GM19438 (cell line): ENCODE measurements at regions not wholly inside any gene's neighbourhood (a gene's known extent, or its start where the extent isn't known, plus 50 kb on each side); places are given as distances from the start of the nearest gene placed in this dataset.

ENCODE experiments used
- ATAC-seq: cut with Tn5 transposase; IDR thresholded peaks from one replicate; pipeline ENCODE4 v1.9.1; 2021; ENCODE audit warnings: low read depth; ENCODE audit not compliant: unreplicated experiment

DNA sequence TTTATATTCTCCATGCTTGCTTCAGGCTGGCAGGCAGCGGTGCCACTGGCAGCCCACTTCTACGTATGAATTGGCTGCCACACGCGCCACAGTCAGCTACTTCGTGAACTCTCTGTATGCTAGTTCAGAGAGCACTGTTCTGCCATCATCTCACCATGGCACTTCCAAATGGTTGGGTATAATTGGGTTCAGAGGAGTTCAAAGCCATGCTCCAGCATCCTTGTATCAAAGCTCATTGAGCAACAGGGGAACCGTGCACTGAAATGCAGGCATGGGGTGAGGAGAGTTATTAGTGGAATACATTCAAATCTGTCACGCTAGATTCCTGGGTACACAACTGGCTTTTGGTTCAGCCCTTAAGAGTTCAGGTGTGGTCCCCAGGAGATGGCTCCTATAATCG lies 519.9 kb upstream of the NOX3 start:
- ATAC-seq = no peak

DNA sequence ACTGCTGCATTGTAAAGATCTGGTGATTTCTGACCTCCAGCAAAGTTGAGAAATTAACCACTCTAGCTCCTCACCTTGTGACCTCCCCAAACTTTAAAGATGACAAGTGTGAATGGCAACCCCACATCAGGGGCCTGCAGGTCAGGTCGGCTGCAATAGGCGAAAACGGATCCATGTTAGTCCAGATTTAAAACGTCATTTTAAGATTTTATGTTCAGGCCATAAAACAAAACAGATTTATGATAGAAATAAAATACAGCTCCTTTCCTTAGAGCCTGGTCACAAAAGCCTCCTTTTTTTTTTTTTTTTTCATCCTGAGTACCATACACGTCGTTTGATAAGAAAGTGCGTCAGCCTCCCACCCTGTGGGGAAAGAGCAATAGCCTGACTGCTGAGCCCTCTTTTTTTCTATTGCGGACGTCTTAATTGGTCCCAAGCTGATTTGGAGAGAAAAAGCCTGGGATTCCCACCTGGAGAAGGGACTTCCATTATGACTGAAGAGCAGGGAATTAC lies 519.2 kb upstream of the NOX3 start:
- no peak for ATAC-seq

DNA sequence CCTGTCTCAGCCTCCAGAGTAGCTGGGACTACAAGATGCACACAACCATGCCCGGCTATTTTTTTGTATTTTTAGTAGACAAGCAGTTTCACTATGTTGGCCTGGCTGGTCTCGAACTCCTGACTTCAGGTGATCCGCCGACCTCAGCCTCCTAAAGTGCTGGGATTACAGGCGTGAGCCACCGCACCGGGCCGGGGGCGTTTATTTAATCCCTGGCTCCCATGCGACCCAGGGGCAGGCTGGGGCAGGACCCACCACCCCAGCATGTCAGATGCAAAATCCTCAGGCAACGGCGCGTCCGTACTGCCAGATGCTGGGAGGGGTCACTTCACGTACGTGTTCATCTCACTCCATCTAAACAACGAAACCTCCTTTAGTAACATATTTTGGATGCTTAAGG lies 518.7 kb upstream of the NOX3 start:
- ATAC-seq = no peak

DNA sequence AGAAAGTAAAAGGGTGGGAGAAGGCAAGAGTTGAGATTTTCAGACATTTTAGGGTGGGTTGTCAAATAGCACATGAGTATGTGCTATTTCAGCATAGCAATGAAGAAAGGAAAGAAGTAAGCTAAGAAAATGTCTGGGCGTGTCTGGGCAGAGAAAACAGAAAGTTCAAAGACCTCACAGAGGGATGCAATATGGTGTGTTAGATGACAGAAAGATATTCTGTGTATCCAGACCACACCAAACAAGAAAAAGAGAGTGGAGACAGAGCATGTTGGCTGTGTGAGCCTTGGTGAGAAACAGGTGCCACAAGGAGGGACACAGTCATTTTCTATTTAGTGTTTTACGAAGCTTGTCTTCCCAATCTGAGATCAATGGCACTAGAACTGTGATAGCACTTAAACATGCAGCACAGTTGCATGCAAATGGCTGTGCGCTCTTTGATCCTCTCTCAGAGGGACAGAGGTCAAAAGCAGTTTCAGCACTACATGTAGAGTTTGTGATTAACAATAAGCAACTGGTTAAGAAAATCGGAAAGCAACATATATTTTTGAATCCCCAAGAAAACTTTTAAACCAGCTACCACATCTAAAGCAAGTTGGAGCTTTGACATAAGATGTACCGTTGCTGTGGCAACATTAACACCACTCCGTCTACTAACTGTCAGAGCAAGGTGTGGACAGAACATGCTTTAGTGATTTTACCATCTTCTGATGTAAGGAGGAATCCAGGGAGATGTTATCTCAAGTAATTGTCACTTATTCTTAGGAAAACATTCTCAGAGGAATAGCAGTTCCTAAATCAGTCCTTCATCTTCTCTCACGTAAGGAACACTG lies 515.5 kb upstream of the NOX3 start:
- ATAC-seq = no peak

DNA sequence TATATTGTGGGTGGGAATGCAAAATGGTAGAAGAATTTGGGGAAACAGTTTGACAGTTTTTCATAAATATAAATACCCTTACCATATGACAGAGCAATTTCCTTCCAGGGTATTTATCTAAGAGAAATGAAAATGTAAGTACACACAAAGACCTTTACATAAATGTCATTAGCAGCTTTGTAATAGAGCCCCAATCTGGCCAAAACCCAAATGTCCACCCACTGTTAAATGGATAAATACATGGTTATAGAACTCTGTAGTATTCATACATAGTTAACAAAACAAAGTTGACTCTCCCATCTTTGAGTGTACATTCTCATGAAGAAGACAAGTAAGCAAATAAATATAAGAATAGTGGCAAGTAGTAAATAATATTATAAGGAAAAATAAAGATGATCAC lies 514.8 kb upstream of the NOX3 start:
- no peak for ATAC-seq

DNA sequence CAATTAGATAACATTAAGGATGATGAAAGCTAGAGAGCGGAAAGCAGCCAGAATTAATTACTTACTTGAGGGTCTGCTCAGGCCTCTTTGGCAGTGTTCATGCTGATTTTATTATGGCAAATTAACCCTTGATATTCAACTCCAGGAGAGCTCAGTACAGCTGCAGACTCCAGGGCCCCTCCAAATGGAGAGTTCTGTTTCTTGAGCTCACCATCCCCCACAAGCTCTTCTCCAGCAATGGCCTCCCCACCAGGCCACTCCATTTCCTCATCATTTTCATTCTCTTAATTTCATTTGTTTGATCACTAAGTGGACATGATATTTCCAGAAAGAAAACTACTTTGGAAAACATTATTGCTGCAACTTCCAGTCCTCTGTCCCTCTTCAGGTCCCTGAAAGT lies 513.3 kb upstream of the NOX3 start:
- ATAC-seq = no peak

DNA sequence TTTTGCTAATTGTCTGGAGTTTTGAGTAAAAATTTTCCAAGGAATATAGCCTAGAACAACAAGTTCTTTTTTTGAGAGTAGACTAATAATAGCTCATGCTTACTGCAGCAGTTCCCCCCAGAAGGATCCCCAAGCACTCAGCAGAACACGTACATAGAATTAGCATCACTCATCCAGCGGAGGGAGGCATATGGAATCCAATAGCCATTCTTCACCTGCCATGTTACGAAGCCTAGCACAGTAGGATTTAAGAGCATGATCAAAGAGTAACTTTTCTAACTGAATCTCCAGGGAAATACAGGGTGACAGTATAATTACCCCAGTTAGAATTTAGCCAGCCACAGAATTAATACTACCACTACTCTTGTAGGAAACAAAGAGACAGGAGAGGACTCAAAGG lies 511.7 kb upstream of the NOX3 start:
- no peak for ATAC-seq

DNA sequence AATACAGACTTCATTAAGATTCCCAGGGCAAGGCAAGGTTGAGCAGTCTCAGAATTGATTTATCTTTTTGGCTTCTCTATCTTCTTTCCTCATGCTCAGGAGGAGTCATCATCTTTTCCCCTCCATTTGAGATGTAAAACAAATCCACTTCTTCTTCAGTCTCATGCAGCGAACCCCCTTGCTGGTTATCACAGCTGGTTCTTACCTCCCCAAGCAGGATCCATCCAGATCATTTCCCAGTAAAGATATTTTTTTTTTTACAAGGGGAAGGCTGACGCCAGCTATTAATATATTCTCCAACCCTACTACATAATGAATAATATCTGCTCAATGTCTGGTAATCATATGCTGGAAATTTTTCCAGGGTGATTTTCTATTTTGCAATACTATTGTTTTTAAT lies 508.9 kb upstream of the NOX3 start:
- ATAC-seq = no peak

DNA sequence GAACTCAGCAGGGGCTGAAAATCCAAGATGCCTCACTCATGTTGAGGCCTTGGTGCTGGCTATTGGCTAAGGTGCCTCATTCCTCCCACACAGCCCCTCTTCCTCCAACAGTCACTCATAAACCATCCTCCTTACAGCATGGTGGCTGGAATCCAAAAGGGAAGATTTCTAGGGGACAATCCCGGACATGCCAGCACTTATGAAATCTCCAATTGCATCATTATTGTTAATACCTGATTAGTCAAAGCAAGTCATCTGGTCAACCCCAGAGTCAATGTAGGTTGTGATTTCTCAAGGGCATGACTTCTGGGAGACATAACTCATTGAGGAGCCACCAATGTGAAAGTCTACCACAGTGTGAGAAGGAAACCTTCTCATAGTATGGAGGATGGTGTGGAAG lies 506.6 kb upstream of the NOX3 start:
- ATAC-seq = no peak

DNA sequence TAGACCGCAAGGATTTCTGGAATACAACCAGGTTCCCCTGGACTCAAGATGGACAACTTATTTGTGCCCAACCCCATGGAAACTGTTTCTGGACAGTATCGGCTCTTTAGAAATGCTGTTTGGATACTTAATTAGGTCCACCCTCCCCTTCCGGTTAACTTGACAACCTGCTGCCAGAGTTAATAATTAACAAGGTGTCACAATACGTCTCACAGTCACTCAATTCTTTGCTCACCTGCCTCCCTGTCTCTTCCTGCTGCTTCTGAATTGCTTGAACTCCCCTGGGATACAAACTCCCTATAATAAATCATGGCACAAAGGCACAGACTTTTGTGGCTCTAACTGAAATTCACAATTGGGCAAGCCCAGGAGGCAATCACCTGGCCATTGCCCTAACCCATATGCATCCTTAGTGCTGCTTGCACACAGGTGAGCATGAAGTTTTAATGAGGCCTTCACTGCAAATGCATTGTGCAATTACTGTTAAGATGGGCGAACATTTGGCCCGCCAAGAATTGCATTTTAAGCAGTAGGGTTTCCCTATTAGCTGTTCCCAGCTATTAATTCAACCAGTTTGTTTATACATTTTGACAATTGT lies 504.4 kb upstream of the NOX3 start:
- no peak for ATAC-seq

DNA sequence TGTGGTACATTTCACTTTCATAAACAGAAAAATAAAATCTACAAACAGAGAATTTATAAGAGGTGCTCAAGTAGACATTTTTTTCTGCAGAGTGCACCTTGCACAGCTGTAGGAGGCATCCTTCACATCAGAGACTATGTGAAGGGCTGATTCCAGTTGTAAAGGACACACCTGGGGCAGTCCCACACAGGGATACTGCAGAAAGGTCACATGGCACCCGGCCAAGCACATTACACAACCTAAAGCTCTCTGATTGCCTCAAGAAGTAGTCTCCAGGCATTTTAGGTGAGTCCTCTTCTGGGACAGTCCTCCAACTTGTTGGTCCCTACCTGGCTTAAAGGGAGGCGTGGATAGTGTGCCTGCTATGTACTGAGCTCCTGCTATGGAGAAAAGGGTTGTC lies 502.9 kb upstream of the NOX3 start:
- no peak for ATAC-seq

DNA sequence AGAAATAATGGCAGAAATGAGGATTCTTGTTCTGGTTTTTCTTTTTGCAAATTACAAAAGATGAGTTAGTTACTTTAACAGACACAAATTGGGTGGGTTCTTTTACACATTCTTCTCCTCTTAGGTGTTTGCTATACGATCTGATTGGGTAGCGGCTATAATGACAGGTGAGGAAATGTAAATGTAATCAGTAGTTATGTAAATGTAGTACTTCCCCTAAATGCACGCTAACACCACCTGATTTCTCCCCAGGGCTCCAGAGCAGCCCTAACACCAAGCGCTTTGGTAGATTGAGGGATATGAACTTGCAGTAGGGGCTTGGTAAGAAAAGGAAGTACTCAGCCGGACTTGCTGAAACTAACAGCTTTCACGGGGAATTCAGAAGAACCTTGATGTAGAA lies 499.4 kb upstream of the NOX3 start:
- ATAC-seq = no peak

DNA sequence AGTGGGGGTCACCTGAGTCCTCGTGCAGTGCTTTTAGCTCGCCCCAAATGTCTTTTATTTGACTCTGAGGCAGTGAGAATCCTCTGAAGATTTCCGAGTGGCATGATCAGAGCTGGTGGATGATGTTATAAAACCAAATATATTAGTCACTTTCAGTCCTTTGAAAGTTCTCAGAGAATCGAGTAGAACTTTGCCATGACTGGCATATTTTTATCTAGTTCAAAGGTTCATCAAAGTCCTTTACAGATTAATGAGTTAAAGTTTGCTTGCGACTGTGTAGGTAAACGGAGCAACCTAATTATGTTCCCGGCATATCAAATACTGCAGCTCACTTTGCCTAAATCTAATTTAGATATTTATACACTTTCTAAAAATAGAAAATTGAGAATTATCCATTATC lies 498.5 kb upstream of the NOX3 start:
- no peak for ATAC-seq

DNA sequence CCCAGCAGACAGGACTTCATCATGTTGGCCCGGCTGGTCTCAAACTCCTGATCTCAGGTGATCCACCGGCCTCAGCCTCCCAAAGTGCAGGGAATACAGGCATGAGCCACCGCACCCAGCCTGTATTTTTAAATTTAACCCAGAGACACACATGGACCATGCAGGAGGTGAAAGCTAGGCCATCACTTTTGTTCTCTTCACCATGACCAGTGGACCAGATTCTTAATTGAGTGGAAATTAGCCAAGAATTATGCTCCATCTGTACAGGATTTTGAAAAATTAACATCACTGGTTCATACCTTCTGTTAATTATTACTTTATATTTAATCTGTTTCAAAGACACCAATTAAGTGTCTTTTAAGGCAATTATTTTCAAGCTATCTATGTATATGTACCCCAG lies 493.6 kb upstream of the NOX3 start:
- no peak for ATAC-seq

DNA sequence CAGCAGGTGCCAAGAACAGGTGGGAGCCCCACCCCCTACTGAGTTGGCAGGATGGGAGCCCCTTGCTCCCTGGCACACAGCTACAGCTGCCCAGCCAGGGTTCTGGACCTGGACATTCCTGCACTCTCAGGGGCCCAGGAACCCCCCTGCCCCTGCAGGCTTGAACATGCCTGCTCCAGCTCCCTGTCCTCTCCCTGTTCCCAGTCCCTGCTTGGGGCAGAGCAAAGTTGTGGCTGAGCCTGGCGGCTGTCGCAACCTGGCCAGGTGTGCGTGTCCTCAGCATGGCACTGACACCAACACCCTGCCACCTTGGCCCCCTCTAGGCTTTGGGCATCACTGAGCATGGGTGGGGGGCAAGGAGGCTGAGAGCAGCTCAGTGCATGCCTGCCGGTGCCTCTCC lies 491.2 kb upstream of the NOX3 start:
- ATAC-seq = no peak

DNA sequence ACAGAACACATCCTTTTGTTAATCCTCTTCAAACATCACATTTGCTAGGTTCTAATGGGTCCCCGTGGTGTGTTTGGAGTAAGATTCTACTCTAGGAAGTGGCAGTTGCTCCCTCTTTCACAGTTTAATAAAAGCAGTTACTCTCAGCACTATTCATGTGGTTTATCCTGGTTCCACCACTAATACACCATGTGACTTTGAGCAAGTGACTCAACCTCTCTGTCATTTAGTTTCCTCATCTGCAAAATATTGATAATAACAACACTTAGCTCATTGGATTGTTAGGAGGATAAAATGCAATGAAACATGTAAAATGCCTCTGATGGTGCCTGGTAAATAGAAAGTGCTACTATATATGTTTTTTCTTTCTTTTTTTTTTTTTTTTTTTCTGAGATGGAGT lies 488.0 kb upstream of the NOX3 start:
- no peak for ATAC-seq

DNA sequence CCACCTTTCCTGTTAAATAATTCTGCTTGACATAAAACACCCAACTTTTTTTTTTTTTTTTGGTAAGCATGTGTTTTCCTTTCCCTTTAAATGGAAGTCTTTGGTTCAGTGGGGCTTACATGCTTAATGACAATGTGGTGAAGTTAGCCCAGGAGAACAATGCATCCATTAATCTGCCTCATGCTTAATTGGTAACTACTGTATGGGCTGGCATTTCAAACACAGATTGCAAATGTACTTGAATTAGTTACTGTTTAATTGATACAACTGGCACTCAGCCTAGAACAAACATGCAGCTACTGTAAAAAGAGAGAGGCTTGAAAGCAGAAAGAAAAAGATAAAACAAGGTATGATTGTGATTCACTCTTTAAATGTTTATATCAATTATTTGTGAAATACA lies 483.6 kb upstream of the NOX3 start:
- no peak for ATAC-seq

DNA sequence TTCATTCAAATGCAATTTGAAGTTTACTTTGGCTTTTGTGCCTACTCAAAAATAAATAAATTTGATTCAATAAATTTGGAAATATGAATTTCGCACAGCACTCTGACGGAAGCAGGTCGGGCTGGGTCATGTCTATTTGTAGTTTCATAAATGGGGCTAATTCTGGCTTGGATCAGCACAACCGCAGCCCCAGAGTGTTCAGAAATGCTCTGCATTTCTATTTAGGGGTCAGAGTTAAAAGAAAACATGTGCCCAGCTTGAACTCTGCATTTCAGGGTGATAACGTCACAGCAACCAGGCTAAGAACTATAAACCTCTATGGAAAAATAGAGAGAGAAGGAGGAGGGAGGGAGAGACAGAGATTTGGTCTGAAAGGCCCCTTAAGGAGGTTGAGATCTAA lies 480.9 kb upstream of the NOX3 start:
- no peak for ATAC-seq

DNA sequence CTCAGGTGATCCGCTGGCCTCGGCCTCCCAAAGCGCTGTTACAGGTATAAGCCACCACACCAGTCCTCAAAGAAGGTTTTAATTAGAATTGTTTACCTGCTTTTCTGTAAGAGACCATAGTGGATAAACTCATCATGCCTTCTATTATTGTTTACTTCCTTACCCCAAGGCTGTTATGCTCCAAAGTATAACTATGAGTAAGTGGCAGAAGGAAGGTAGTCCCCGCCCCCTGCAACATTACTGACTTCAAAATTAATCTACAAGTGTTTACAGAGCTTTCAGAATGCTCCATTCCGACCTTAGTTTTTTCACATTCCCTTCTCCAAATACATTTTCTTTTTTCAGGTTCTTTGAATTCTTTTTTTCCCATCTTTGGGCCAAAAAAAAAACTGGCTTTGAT lies 480.5 kb upstream of the NOX3 start:
- no peak for ATAC-seq

DNA sequence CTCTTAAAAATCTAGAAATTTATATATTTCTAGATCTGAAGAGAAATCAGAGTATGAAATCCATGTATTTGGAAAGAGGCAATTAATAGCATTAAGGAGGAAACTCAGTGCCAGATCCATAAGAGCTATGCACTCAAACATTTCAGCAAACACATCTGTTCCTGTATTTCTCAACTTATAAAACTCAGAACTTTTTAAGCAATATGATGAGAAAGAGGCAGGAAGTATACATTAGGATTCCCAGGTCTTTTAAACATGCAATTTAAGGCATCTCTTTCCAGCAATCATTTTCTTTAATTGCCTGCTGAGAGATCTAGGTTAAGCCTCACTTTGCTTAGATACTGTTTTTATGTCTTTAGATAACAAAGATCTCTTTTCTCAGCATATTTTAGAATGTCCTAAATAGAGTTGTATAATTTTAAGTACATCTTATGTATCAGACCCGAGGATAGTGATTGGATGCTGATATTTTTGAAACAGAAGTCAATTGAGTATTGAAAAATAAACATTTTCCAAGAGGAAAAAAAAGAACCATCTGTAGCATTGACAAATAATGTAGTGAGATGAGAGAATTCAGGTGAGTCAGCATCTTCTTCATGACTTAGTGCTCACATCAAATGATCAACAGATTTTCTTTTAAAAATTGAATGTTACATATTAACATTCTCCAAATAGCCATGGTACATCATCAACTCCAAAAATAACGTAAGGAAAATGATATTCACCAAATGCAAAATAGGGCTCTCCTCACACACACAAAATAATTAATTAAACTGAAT lies 461.4 kb upstream of the NOX3 start:
- ATAC-seq = no peak

DNA sequence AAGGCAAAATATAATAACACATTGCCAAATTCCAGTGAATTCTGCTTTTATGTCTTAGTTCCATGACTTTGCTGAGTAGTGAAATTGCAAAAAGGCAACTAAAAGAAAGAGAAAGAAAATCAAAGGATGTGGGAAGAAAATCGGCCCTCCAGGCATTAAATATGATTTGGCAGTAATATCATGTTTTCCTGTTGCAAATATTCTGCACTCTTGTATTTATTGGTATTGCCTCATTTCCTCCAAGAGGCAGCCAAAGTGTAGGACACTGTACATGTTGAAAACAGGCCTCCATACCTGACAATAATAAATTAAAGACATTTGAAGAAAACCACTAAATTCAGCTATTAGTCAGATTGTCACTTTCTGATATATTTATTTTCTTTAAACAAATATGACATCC lies 460.0 kb upstream of the NOX3 start:
- no peak for ATAC-seq

DNA sequence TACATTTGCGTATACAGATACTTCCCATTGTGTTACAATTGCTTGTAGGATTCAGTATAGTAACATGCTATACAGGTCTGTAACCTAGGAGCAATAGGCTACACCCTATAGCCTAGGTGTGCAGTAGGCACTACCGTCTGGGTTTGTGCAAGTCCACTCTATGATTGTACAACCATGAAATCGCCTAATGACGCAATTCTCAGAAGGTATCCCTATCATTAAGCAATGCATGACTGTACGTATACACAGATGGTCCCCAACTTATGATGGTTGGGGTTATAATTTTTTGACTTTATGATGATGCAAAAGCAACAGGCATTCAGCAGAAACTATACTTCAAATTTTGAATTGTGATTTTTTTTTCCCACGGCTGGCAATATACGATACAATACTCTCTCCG lies 458.2 kb upstream of the NOX3 start:
- no peak for ATAC-seq
